Left ventricle myocardium superior (tissue), 1 donor: ENCODE measurements at regions not wholly inside any gene's neighbourhood (a gene's known extent, or its start where the extent isn't known, plus 50 kb on each side); places are given as distances from the start of the nearest gene placed in this dataset.
"Not testable (repeated sequence)": the region's sequence is repeated elsewhere in the genome, so short reads cannot be mapped to it uniquely, and the experiment has no call there.

Experiments used
- ATAC-seq: fragments of 200-7000 bp; cut with Tn5 transposase; one replicate; pipeline ENCODE4 v1.9.1; 2020; ENCODE audit warnings: mild to moderate bottlenecking, moderate library complexity
- DNase-seq: peaks from one replicate; pipeline ENCODE4 v3.0.0-alpha.2; 2020
- intact Hi-C: fragments of 100-400 bp; cut with micrococcal nuclease; formaldehyde crosslinking; loops from one replicate; pipeline ENCODE4 v1.11.0; 2022
- donor health status: DM: no; HTN: yes; CAD: no; lungs with severe emphysema.

- intact Hi-C loops = no loop called here
- DNase-seq = no peak
- ATAC-seq = no peak
These were observed 83.7 kb upstream of the PARP8 start for GRCh38 chr5:50582699-50583098.

GRCh38 chr5:50583621-50584020 lies 82.8 kb upstream of the PARP8 start:
- no peak for ATAC-seq

GRCh38 chr5:50588471-50588870 lies 78.0 kb upstream of the PARP8 start:
- DNase-seq, ATAC-seq, intact Hi-C loops: not testable (repeated sequence)

More at GRCh38 chr5:50583621-50584020, 82.8 kb upstream of the PARP8 start:
- intact Hi-C loops = no loop called here
- no peak for DNase-seq

GRCh38 chr5:50590444-50591189 lies 75.8 kb upstream of the PARP8 start:
- DNase-seq, ATAC-seq, intact Hi-C loops: not testable (repeated sequence)

- DNase-seq, intact Hi-C loops, ATAC-seq: not testable (repeated sequence)
These were observed 75.1 kb upstream of the PARP8 start for GRCh38 chr5:50591338-50591737.

- DNase-seq = no peak
- no peak for ATAC-seq
- intact Hi-C loops = no loop called here
These were observed 72.8 kb upstream of the PARP8 start for GRCh38 chr5:50593681-50594080.

- ATAC-seq (no peak), DNase-seq (no peak)
- intact Hi-C loops = no loop called here
These were observed 71.2 kb upstream of the PARP8 start for GRCh38 chr5:50595199-50595598.

GRCh38 chr5:50601576-50601975 lies 64.9 kb upstream of the PARP8 start:
- ATAC-seq, intact Hi-C loops, DNase-seq: not testable (repeated sequence)

GRCh38 chr5:50606179-50606578 lies 60.3 kb upstream of the PARP8 start:
- DNase-seq = no peak
- intact Hi-C loops = no loop called here
- ATAC-seq = no peak

- DNase-seq, intact Hi-C loops: not testable (repeated sequence)
These were observed 59.0 kb upstream of the PARP8 start for GRCh38 chr5:50607456-50607855.

GRCh38 chr5:50607953-50608705 lies 58.3 kb upstream of the PARP8 start:
- not testable (repeated sequence) for ATAC-seq, DNase-seq

More at GRCh38 chr5:50607456-50607855, 59.0 kb upstream of the PARP8 start:
- not testable (repeated sequence) for ATAC-seq

GRCh38 chr5:50613057-50613456 lies 53.4 kb upstream of the PARP8 start:
- intact Hi-C loops, DNase-seq, ATAC-seq: not testable (repeated sequence)

More at GRCh38 chr5:50607953-50608705, 58.3 kb upstream of the PARP8 start:
- intact Hi-C loops = not testable (repeated sequence)
